Right renal pelvis (tissue), 4 donors: ENCODE measurements at regions not wholly inside any gene's neighbourhood (a gene's known extent, or its start where the extent isn't known, plus 50 kb on each side); places are given as distances from the start of the nearest gene placed in this dataset.
"Not testable (repeated sequence)": the region's sequence is repeated elsewhere in the genome, so short reads cannot be mapped to it uniquely, and the experiment has no call there.

Experiments
- DNase-seq, 4 donors: peaks; one replicate each; pipeline ENCODE4 v3.0.0-alpha.2; 2013; ENCODE audit warnings: low read depth in 4 of 4, low spot score in 3 of 4, missing footprints in 1 of 4

DNA sequence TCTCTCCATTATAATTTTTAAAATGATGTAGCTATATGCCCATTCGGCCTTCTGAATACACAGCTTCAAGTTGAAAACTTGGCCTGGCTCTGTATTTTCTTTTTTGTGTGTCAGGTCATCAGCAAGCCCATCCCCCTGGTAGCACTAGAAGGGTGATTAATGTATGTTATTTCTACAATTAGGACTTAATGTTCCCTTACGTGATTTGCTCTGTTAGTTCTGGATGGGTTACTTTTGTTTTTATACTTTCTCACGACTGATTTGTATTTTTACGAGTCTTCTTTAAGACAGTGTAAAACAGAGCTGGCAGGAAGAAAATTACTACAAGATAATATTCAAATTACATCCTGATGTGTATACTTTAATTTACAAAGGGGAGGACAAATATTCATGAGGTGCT lies 88.4 kb upstream of the RGPD4 start:
- peak in 3 of 4 donors; percentile 18 to 41 (median 39) for DNase-seq

DNA sequence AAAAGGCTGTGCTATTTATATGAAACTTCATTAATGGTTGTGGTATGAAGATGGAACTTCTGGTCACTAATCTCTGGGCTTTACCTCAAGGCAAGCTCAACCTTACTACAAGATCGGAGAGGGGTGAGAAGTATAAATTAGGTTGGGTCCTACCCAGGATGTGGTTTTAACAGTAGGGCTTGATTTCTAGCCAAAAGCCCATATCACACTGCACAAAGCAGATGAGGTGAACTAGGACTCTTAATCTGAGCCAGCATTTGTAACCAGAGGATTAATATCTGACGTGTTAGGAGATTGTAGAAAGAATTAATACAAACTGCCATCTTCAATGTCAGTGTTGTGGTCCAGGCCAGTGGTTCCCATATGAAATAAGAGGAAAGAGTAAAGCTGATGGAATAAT lies 86.4 kb upstream of the RGPD4 start:
- DNase-seq: no peak

DNA sequence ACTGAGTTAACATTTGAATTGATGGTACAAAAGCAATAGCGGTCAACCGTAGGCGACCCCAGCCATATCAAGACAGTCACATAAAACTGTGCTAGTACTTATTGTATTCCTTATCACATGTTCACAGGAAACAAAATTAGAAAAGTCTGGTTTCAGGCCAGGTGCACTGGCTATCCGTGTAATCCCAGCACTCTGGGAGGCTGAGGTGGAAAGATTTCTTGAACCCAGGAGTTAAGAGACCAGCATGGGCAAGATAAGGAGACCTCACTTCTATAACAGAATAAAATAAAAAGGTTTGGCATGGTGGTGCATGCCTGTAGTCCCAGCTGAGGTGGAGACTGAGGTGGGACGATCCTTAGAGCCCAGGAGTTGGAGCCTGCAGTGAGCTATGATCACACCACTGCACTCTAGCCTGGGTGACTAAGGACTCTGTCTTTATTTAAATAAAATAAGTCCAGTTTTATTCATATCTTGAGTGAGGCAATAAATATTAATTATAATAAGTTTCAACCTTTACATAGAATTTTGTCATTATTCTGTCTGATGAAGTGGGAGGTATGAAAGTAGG lies 84.1 kb upstream of the RGPD4 start:
- DNase-seq: no peak

DNA sequence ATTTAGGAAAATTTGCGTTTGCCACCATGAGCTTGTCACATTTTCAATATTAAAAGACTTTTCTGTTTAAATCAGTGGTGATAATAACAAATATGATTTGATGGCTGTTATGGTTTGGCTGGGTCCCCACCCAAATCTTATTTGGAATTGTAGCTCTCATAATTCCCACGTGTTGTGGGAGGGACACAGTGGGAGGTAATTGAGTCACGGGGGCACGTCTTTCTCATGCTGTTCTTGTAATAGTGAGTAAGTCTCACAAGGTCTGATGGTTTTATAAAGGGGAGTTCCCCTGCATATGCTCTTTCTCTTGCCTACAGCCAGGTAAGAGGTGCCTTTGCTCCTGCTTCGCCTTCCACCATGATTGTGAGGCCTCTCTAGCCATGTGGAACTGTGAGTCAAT lies 83.4 kb upstream of the RGPD4 start:
- no peak for DNase-seq

DNA sequence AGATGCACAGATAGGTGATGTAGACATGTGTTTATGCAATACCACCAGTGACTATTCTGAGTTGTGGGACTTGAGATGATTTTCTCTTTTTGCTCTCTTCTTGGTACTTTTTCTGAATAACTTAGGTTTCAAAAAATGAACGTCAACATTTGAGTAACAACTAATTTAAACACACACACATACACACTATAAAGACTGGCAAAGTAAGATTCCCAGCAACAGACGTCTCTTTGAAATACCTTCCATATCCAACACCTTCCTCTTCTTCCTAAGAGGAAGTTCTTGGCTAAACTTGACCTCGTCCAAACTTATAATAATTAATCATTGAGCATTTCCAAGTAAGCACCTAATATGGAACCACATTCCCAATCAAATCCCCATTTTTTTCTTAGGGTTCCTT lies 81.6 kb upstream of the RGPD4 start:
- no peak for DNase-seq

DNA sequence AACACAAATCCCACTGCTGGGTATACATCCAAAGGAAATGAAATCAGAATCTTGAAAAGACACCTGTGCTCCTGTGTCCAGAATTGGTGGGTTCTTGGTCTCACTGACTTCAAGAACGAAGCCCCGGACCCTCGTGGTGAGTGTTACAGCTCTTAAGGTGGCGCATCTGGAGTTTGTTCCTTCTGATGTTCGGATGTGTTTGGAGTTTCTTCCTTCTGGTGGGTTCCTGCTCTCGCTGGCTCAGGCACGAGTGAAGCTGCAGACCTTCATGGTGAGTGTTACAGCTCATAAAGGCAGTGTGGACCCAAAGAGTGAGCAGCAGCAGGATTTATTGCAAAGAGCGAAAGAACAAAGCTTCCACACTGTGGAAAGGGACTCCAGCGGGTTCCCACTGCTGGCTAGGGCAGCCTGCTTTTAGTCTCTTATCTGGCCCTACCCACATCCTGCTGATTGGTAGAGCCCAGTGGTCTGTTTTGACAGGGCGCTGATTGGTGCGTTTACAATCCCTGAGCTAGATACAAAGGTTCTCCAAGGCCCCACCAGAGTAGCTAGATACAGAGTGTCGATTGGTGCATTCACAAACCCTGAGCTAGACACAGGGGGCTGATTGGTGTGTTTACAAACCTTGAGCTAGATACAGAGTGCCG lies 80.0 kb upstream of the RGPD4 start:
- not testable (repeated sequence) for DNase-seq

DNA sequence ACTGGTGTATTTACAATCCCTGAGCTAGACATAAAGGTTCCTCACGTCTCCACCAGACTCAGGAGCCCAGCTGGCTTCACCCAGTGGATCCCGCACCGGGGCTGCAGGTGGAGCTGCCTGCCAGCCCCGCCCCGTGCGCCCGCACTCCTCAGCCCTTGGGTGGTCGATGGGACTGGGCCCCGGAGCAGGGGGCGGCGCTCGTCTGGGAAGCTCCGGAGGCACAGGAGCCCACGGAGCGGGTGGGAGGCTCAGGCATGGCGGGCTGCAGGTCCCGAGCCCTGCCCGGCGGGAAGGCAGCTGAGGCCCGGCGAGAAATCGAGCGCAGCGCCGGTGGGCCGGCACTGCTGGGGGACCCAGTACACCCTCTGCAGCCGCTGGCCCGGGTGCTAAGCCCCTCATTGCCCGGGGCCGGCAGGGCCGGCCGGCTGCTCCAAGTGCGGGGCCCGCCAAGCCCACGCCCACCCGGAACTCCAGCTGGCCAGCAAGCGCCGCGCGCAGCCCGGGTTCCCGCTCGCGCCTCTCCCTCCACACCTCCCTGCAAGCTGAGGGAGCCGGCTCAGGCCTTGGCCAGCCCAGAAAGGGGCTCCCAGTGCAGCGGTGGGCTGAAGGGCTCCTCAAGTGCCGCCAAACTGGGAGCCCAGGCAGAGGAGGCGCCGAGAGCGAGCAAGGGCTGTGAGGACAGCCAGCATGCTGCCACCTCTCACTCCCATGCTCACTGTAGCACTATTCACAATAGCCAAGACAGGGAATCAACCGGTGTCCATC lies 79.3 kb upstream of the RGPD4 start:
- not testable (repeated sequence) for DNase-seq

- DNase-seq: no peak
These were observed 78.6 kb upstream of the RGPD4 start for GRCh38 chr2:107747964-107748583.

- DNase-seq: no peak
These were observed 74.8 kb upstream of the RGPD4 start for GRCh38 chr2:107751936-107752335.

GRCh38 chr2:107753806-107754205 lies 72.9 kb upstream of the RGPD4 start:
- DNase-seq: not testable (repeated sequence)

GRCh38 chr2:107757223-107757622 lies 69.5 kb upstream of the RGPD4 start:
- DNase-seq: no peak

DNA sequence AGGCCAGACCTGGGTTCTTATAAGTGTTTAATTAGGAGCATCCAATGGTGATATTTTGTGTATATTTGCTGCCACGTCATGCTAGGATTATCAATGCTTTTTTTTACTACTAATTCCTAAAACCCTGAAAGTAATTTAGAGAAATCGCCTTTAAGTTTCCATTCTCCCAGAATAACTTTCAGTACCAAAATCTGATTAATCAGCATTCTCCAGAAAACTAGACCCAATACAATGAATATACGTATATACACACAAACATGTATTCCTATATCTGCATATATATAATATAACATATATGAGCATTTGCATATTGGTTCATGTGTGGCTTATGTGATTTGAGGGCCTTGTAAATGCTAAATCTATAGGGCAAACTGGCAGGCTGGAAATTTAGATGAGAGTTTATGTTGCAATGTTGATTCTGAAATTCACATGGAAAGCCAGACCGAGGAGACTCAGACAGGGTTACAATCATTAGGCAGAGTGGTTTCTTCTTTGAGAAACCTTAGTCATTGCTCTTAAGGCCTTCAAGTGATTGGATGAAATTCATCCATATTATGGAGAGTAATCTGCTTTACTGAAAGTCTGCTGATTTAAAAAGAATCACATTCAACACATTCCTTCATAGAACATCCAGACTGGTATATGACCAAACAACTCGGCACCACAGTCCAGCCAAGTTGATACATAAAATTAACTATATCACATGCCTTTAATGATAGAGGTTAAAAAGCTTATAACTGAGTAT lies 65.9 kb upstream of the RGPD4 start:
- no peak for DNase-seq

DNA sequence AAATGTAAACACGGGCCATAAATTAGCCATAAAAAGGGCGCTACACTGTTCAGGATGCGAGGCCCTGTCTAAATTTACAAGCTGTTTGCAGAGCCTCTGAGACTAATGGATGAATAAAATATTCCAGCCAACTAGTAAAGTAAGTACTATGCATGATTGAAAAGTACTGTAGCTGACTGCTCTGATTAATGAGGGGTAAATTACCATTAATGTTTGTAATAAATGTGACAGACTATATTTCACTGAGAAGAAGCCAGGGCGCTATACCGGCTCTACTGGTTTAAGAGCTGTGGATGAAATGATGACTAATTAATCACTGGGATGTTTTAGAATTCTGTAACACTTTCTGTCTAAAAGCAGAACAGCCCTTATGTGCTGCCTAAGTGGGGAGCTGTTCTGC lies 54.3 kb upstream of the RGPD4 start:
- DNase-seq: peak in 1 of 4 donors; percentile 3

DNA sequence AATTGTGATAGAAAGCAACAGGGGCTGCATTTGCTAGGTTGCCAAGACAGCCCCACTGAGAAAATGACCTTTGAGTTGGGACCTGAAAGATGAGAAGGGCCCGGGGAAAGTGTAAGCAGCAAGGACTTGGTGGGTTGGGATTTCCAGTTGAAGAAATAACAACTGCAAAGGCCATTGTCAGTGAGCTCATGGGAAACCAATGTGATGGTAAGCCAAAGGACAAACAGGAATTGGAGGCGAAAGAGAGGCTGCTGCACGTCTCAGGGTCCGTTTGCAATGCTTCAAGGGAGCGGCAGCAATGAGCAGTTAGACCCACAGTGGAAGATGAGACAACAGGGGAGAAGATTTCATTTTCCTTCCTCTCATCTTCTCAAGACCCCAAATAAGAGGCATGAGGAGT lies 51.5 kb upstream of the RGPD4 start:
- DNase-seq: peak in 1 of 4 donors; percentile 3

GRCh38 chr2:107775791-107776190 lies 50.9 kb upstream of the RGPD4 start:
- no peak for DNase-seq

DNA sequence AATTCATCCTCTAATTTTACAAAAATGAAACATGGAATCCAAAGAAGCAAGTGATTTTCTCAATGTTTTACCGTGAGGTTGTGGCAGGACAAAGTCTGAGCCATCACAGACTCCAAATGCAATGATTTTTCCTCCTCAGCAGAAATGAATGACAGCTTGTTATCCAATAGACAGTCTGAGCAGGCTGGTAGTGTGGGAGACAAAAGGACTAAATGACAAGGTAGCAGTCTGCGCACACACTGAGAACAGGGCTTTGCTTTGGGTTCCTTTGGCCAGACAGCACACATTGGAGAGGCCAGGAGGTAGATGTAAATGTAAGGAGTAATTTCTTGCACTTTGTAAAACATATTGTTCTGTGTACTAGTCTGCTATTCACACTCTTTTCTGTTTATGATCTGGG lies 50.3 kb upstream of the RGPD4 start:
- no peak for DNase-seq
